ENCODE measurements at regions not wholly inside any gene's neighbourhood (a gene's known extent, or its start where the extent isn't known, plus 50 kb on each side); places are given as distances from the start of the nearest gene placed in this dataset.

- BruUV-seq (replicated peaks), result no TSS peak
- DNase-seq (ENCODE audit: extremely low read depth in 1 of 4, low spot score in 3 of 4), result no peak
- H3K9me1 ChIP-seq (ENCODE audit: control insufficient read depth, insufficient read depth, low read length), result no peaks in the 10 kb centered on the region
- no peaks in the 10 kb centered on the region for H3K4me1 ChIP-seq (replicated peaks in 1 of 2; ENCODE audit: control insufficient read depth in 2 of 2, insufficient read depth in 2 of 2, low read length in 2 of 2)
- 5% methylated on average over 2 of the region's 2 CpGs for WGBS (ENCODE audit: insufficient coverage, low coverage, missing lambda C conversion rate)
- no peaks in the 10 kb centered on the region for H3K9me3 ChIP-seq (replicated peaks; ENCODE audit: control insufficient read depth, insufficient read depth, low read depth, low read length)
- in situ Hi-C loops (cut with MboI) (no loop called here), intact Hi-C loops (cut with micrococcal nuclease) (no loop called here)
- H3K9ac ChIP-seq (ENCODE audit: insufficient read depth in 1 of 2, low read depth in 2 of 2, low read length in 2 of 2), result no peak overlapping the region
- no peak overlapping the region for H3K4me2 ChIP-seq (ENCODE audit: insufficient read depth, low read length)
- H3K4me3 ChIP-seq, result no peak overlapping the region
- no peaks in the 10 kb centered on the region for H3K36me3 ChIP-seq (ENCODE audit: control insufficient read depth, insufficient read depth, low read length)
- FAIRE-seq, result no peak
- H2AFZ ChIP-seq (ENCODE audit: low read depth, low read length), result no peak overlapping the region
- ChIA-PET POLR2A (no interaction called here), CTCF (ENCODE audit: low intra/inter-chr PET ratio) (no interaction called here)
- no peaks in the 10 kb centered on the region for H4K20me1 ChIP-seq (replicated peaks; ENCODE audit: control insufficient read depth, insufficient read depth, low read length)
- H3K79me2 ChIP-seq (ENCODE audit: control insufficient read depth, insufficient read depth, low read length), result no peaks in the 10 kb centered on the region
- H3K27ac ChIP-seq (ENCODE audit: extremely low read depth, low read depth, low read length), result no peak overlapping the region
- no peaks in the 10 kb centered on the region; a peak in 1 of 5 replicates for H3K27me3 ChIP-seq (ENCODE audit: control insufficient read depth in 2 of 2, insufficient read depth in 2 of 2, low read length in 2 of 2)
- no peak for TF ChIP-seq MYC (IDR thresholded peaks at IDR 0.05; ENCODE audit: low read depth, low read length)
- TF ChIP-seq MYC (CRISPR knock-in tag; IDR thresholded peaks at IDR 0.05; ENCODE audit: borderline replicate concordance, low read depth), result no peak
- peak; percentile 20; the same call in 1 of the 2 replicates for TF ChIP-seq ATF3 (IDR thresholded peaks at IDR 0.05)
- TF ChIP-seq ATF3 (CRISPR knock-in tag; conservative IDR thresholded peaks at IDR 0.05), result no peak
- ATAC-seq, result no peak
Measured at GRCh38 chr10:128784444-128784843, 658.2 kb upstream of the MKI67 start.

GRCh38 chr10:128792426-128793140, 666.4 kb upstream of the MKI67 start:
- ATAC-seq (no peak), DNase-seq (ENCODE audit: extremely low read depth in 1 of 4, low spot score in 3 of 4) (no peak), FAIRE-seq (no peak)
- intact Hi-C loops (cut with micrococcal nuclease), result no loop called here
- no peak overlapping the region for H3K4me3 ChIP-seq
- H3K27ac ChIP-seq (ENCODE audit: extremely low read depth, low read depth, low read length), result no peak overlapping the region
- ChIA-PET CTCF (ENCODE audit: low intra/inter-chr PET ratio) (no interaction called here), POLR2A (no interaction called here)
- H4K20me1 ChIP-seq (replicated peaks; ENCODE audit: control insufficient read depth, insufficient read depth, low read length), result no peaks in the 10 kb centered on the region
- H3K79me2 ChIP-seq (ENCODE audit: control insufficient read depth, insufficient read depth, low read length), result no peaks in the 10 kb centered on the region
- H2AFZ ChIP-seq (ENCODE audit: low read depth, low read length), result no peak overlapping the region
- H3K9me3 ChIP-seq (replicated peaks; ENCODE audit: control insufficient read depth, insufficient read depth, low read depth, low read length), result no peaks in the 10 kb centered on the region
- BruUV-seq (replicated peaks), result no TSS peak
- no peak overlapping the region for H3K9ac ChIP-seq (ENCODE audit: insufficient read depth in 1 of 2, low read depth in 2 of 2, low read length in 2 of 2)
- H3K4me2 ChIP-seq (ENCODE audit: insufficient read depth, low read length), result no peak overlapping the region
- peaks cover 0 to 9% of the 10 kb centered on the region in 2 experiments; a peak in 1 of 5 replicates for H3K27me3 ChIP-seq (ENCODE audit: control insufficient read depth in 2 of 2, insufficient read depth in 2 of 2, low read length in 2 of 2)
- in situ Hi-C loops (cut with MboI), result no loop called here
- no peaks in the 10 kb centered on the region for H3K9me1 ChIP-seq (ENCODE audit: control insufficient read depth, insufficient read depth, low read length)
- no peaks in the 10 kb centered on the region for H3K36me3 ChIP-seq (ENCODE audit: control insufficient read depth, insufficient read depth, low read length)
- 2% methylated on average over 4 of the region's 9 CpGs for WGBS (ENCODE audit: insufficient coverage, low coverage, missing lambda C conversion rate)
- no peaks in the 10 kb centered on the region for H3K4me1 ChIP-seq (replicated peaks in 1 of 2; ENCODE audit: control insufficient read depth in 2 of 2, insufficient read depth in 2 of 2, low read length in 2 of 2)
- no peak for TF ChIP-seq ZNF766 (CRISPR knock-in tag; conservative IDR thresholded peaks at IDR 0.05)
- TF ChIP-seq POLR2H (tag; IDR thresholded peaks at IDR 0.05; ENCODE audit: low read depth), result no peak
- TF ChIP-seq ELF1 (tag; IDR thresholded peaks at IDR 0.05), result no peak
- TF ChIP-seq JUN (IDR thresholded peaks at IDR 0.05; ENCODE audit: borderline replicate concordance, low read depth, low read length), result no peak
- no peak for TF ChIP-seq JUN (CRISPR knock-in tag; IDR thresholded peaks at IDR 0.05; ENCODE audit: borderline replicate concordance)
- TF ChIP-seq ATF6 (CRISPR knock-in tag; IDR thresholded peaks at IDR 0.05), result no peak
- no peak for TF ChIP-seq RAD21 (CRISPR knock-in tag; conservative IDR thresholded peaks at IDR 0.05 in 1 of 2, IDR thresholded peaks at IDR 0.05 in 1 of 2)
- TF ChIP-seq ZNF165 (CRISPR knock-in tag; IDR thresholded peaks at IDR 0.05; ENCODE audit: borderline replicate concordance), result no peak
- no peak for TF ChIP-seq TAF15 (IDR thresholded peaks at IDR 0.05; ENCODE audit: low read depth, low read length)
- TF ChIP-seq RFX5 (IDR thresholded peaks at IDR 0.05; ENCODE audit: low read depth, low read length), result no peak

Measured in K562 (cell line).